GM23248 (cell line): ENCODE measurements at regions not wholly inside any gene's neighbourhood (a gene's known extent, or its start where the extent isn't known, plus 50 kb on each side); places are given as distances from the start of the nearest gene placed in this dataset.

Experiments used
- DNase-seq: peaks from one replicate; pipeline ENCODE4 v3.0.0-alpha.2; 2015
- H2AFZ ChIP-seq: fragments of 200-600 bp; sonication (generic); 2 replicates; pipeline ENCODE4 v1.6.1; 2016; ENCODE audit warnings: antibody characterized with exemption
- H3F3A ChIP-seq: fragments of 200-600 bp; sonication (generic); 2 replicates; pipeline ENCODE4 v1.6.1; 2016; ENCODE audit warnings: mild to moderate bottlenecking, antibody characterized with exemption, mixed run types; ENCODE audit not compliant: insufficient read depth
- H3K27ac ChIP-seq: fragments of 200-600 bp; sonication (generic); 2 replicates; pipeline ENCODE4 v1.5.1; 2016; ENCODE audit warnings: mild to moderate bottlenecking
- H3K27me3 ChIP-seq: fragments of 200-600 bp; sonication (generic); replicated peaks from 2 replicates; pipeline ENCODE4 v1.6.1; 2016; ENCODE audit warnings: mild to moderate bottlenecking; ENCODE audit not compliant: insufficient read depth
- H3K36me3 ChIP-seq: fragments of 200-600 bp; sonication (generic); 2 replicates; pipeline ENCODE4 v1.6.1; 2016; ENCODE audit warnings: low read depth, mild to moderate bottlenecking
- H3K4me1 ChIP-seq: fragments of 200-600 bp; sonication (generic); 2 replicates; pipeline ENCODE4 v1.6.1; 2016; ENCODE audit warnings: mild to moderate bottlenecking; ENCODE audit not compliant: insufficient read depth
- H3K4me2 ChIP-seq: fragments of 200-600 bp; sonication (generic); one replicate; pipeline ENCODE4 v1.6.1; 2016; ENCODE audit warnings: mild to moderate bottlenecking; ENCODE audit not compliant: unreplicated experiment
- H3K4me3 ChIP-seq: fragments of 200-600 bp; sonication (generic); 2 replicates; pipeline ENCODE4 v1.5.1; 2016; ENCODE audit warnings: mild to moderate bottlenecking
- H3K79me2 ChIP-seq: fragments of 200-600 bp; sonication (generic); 2 replicates; pipeline ENCODE4 v1.6.1; 2016; ENCODE audit warnings: mild to moderate bottlenecking; ENCODE audit not compliant: insufficient read depth
- H3K9ac ChIP-seq: fragments of 200-600 bp; sonication (generic); 2 replicates; pipeline ENCODE4 v1.6.1; 2016; ENCODE audit warnings: mild to moderate bottlenecking
- H3K9me2 ChIP-seq: fragments of 200-600 bp; sonication (generic); 2 replicates; pipeline ENCODE4 v1.6.1; 2016; ENCODE audit warnings: mixed run types, mild to moderate bottlenecking, moderate library complexity; ENCODE audit not compliant: insufficient read depth
- H3K9me3 ChIP-seq: fragments of 200-600 bp; sonication (generic); one replicate; pipeline ENCODE4 v1.6.1; 2017; ENCODE audit warnings: low read depth
- H4K20me1 ChIP-seq: fragments of 200-600 bp; sonication (generic); 2 replicates; pipeline ENCODE4 v1.6.0; 2016; ENCODE audit not compliant: insufficient read depth
- EZH2 ChIP-seq: fragments of 200-600 bp; sonication (generic); IDR thresholded peaks from 2 replicates; pipeline ENCODE4 v1.6.1; 2018; ENCODE audit warnings: antibody characterized with exemption, mild to moderate bottlenecking; ENCODE audit not compliant: insufficient read depth, poor library complexity, severe bottlenecking
- EZH2phosphoT487 ChIP-seq: fragments of 200-600 bp; sonication (generic); IDR thresholded peaks from 2 replicates; pipeline ENCODE4 v1.6.1; 2018; ENCODE audit warnings: antibody characterized with exemption, moderate library complexity, mild to moderate bottlenecking, low read depth; ENCODE audit not compliant: insufficient read depth
- WGBS, 2 experiments: methylation state at CpG; one replicate each; pipeline ENCODE4 v1.1.6; 2015 to 2017; ENCODE audit warnings: low lambda C conversion rate in 2 of 2, low coverage in 1 of 2; ENCODE audit errors: missing lambda C conversion rate in 2 of 2; 5-methylcytosine and 5-hydroxymethylcytosine counted together
- in situ Hi-C: fragments of 300-500 bp; cut with MboI; formaldehyde crosslinking; loops from 2 replicates; pipeline ENCODE4 v1.15.0; 2020

GRCh38 chr18:41783879-41784278 lies 171.2 kb upstream of the PIK3C3 start:
- Histone ChIP-seq H2AFZ (no peak overlapping the region), H3K4me2 (no peak overlapping the region), H4K20me1 (no peaks in the 10 kb centered on the region), H3K9me3 (no peaks in the 10 kb centered on the region), H3K9ac (no peak overlapping the region), H3K27me3 (peaks cover 22% of the 10 kb centered on the region), H3K27ac (no peak overlapping the region), H3K4me3 (no peak overlapping the region), H3F3A (no peaks in the 10 kb centered on the region), H3K79me2 (no peaks in the 10 kb centered on the region), H3K36me3 (no peaks in the 10 kb centered on the region), H3K9me2 (no peaks in the 10 kb centered on the region), H3K4me1 (no peaks in the 10 kb centered on the region)
- 0 to 5% methylated on average over 1 of the region's 1 CpG for WGBS, 2 experiments
- DNase-seq = no peak
- TF ChIP-seq EZH2phosphoT487 = no peak
- TF ChIP-seq EZH2 = no peak
- in situ Hi-C loops = no loop called here

DNA sequence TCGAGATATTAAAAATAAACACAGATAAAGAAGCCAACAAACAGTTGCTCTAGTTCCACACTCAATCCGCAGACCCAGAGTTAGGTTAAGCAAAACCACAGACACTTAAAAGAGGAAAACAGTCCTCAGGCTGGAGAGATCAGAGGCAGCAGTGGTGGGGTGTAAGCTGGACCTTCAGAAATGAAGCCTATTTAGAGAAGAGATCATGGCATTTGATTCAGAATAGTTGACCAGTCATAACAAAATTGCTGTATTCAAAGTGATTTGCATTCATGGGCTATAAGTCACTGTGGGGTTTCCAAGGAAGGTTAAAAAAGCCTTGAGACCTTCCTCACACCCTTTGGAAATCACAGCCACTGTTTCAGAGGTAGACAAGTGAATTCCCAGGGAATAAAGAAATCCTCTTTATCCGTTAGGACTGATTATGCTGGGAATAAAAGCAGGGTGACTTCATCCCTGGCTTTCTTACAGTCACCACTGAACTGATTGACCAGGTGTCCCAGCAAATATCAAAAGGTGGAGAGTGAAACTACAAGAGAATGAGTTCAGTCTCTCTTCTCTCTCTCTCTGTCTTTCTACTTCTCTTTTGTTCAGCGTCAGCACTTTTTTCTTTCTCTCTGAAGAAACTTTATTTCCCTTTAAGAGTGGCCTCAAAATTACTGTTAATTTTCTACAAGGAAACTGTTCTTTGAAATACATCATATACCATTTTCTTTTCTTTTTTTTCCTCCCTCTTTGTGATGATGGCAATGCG lies 171.8 kb upstream of the PIK3C3 start:
- no peaks in the 10 kb centered on the region for H3K4me1 ChIP-seq
- in situ Hi-C loops = no loop called here
- H3K9ac ChIP-seq = no peak overlapping the region
- H3K36me3 ChIP-seq = no peaks in the 10 kb centered on the region
- WGBS, 2 experiments = 32 to 35% methylated on average over 5 of the region's 5 CpGs
- H3K9me2 ChIP-seq = no peaks in the 10 kb centered on the region
- H3K4me3 ChIP-seq = no peak overlapping the region
- H3K79me2 ChIP-seq = no peaks in the 10 kb centered on the region
- H3K9me3 ChIP-seq = no peaks in the 10 kb centered on the region
- no peak overlapping the region for H3K27ac ChIP-seq
- no peak overlapping the region for H3K4me2 ChIP-seq
- H2AFZ ChIP-seq = no peak overlapping the region
- H3F3A ChIP-seq = no peaks in the 10 kb centered on the region
- H3K27me3 ChIP-seq = peaks cover 22% of the 10 kb centered on the region
- H4K20me1 ChIP-seq = no peaks in the 10 kb centered on the region
- DNase-seq = no peak
- TF ChIP-seq EZH2phosphoT487 (no peak), EZH2 (no peak)

DNA sequence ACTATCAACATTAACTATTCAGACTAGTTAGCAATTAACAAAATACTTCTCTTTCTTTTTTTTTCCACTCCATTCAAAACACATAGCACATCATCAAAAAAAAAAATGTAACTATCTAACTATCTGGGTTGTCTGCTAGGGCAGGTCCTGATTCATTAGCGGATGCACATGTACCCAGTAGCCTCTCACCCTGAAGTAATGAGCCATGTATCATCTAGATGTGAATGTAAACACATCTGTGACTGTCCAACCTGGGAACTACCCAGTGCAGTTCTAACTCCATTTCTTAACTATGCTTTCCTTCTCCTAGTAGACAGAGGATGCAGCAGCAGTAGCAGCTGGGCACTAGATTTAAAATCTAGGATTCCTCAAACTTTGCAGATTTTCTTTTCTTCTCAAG lies 183.1 kb upstream of the PIK3C3 start:
- H3K9me3 ChIP-seq = no peaks in the 10 kb centered on the region
- H3K9ac ChIP-seq = no peak overlapping the region
- H3F3A ChIP-seq = no peaks in the 10 kb centered on the region
- H3K4me2 ChIP-seq = no peak overlapping the region
- TF ChIP-seq EZH2 = no peak
- TF ChIP-seq EZH2phosphoT487 = no peak
- H3K79me2 ChIP-seq = no peaks in the 10 kb centered on the region
- no peak overlapping the region for H3K27ac ChIP-seq
- H3K4me3 ChIP-seq = no peak overlapping the region
- H4K20me1 ChIP-seq = no peaks in the 10 kb centered on the region
- in situ Hi-C loops = no loop called here
- peaks cover 11% of the 10 kb centered on the region for H3K27me3 ChIP-seq
- H2AFZ ChIP-seq = no peak overlapping the region
- WGBS, 2 experiments = 18 to 29% methylated on average over 1 of the region's 1 CpG
- H3K9me2 ChIP-seq = no peaks in the 10 kb centered on the region
- DNase-seq = no peak
- H3K4me1 ChIP-seq = no peaks in the 10 kb centered on the region
- H3K36me3 ChIP-seq = no peaks in the 10 kb centered on the region

GRCh38 chr18:41769265-41769664 lies 185.8 kb upstream of the PIK3C3 start:
- in situ Hi-C loops = no loop called here
- 27 to 41% methylated on average over 1 of the region's 1 CpG for WGBS, 2 experiments
- no peaks in the 10 kb centered on the region for H4K20me1 ChIP-seq
- H3K36me3 ChIP-seq = no peaks in the 10 kb centered on the region
- H3K79me2 ChIP-seq = no peaks in the 10 kb centered on the region
- no peaks in the 10 kb centered on the region for H3K9me2 ChIP-seq
- H3K9me3 ChIP-seq = no peaks in the 10 kb centered on the region
- H3F3A ChIP-seq = no peaks in the 10 kb centered on the region
- no peak overlapping the region for H3K9ac ChIP-seq
- H3K4me1 ChIP-seq = no peaks in the 10 kb centered on the region
- H3K4me3 ChIP-seq = no peak overlapping the region
- TF ChIP-seq EZH2 = no peak
- TF ChIP-seq EZH2phosphoT487 = no peak
- H3K4me2 ChIP-seq = no peak overlapping the region
- H3K27me3 ChIP-seq = peaks cover 11% of the 10 kb centered on the region
- DNase-seq = no peak
- no peak overlapping the region for H3K27ac ChIP-seq
- no peak overlapping the region for H2AFZ ChIP-seq

DNA sequence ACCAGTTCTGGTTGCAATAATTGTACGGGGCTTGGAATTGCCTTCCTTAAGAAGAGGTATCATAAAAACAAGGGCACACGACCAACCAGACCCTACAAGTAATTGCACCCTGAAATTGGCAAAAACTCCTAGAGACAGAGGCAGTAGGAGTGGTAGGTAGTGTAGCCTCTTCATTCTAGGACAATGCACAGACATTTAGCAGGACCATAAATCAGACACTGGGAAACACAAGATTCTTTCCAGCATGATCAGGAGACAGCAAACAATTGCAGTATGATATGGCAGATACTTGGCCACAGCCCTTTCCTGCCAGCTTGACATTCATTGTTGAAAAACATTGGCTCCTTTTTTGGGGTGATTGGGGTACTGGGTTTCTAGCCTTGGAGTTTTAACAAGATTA lies 186.6 kb upstream of the PIK3C3 start:
- TF ChIP-seq EZH2 (no peak), EZH2phosphoT487 (no peak)
- no peak overlapping the region for H3K27ac ChIP-seq
- no peaks in the 10 kb centered on the region for H4K20me1 ChIP-seq
- WGBS, 2 experiments = 15 to 17% methylated on average over 2 of the region's 2 CpGs
- no peaks in the 10 kb centered on the region for H3K9me3 ChIP-seq
- DNase-seq = no peak
- no peaks in the 10 kb centered on the region for H3F3A ChIP-seq
- H3K27me3 ChIP-seq = peaks cover 7% of the 10 kb centered on the region
- no peak overlapping the region for H3K9ac ChIP-seq
- no peak overlapping the region for H2AFZ ChIP-seq
- H3K4me1 ChIP-seq = no peaks in the 10 kb centered on the region
- no peak overlapping the region for H3K4me2 ChIP-seq
- no peak overlapping the region for H3K4me3 ChIP-seq
- H3K36me3 ChIP-seq = no peaks in the 10 kb centered on the region
- in situ Hi-C loops = no loop called here
- H3K79me2 ChIP-seq = no peaks in the 10 kb centered on the region
- H3K9me2 ChIP-seq = no peaks in the 10 kb centered on the region
